H9 (cell line): ENCODE measurements at regions not wholly inside any gene's neighbourhood (a gene's known extent, or its start where the extent isn't known, plus 50 kb on each side); places are given as distances from the start of the nearest gene placed in this dataset.

ENCODE experiments used
- DNase-seq: peaks from one replicate; pipeline ENCODE4 v3.0.0-alpha.2; 2017
- H2AFZ ChIP-seq: one replicate; pipeline ENCODE4 v1.6.1; 2013; ENCODE audit warnings: mild to moderate bottlenecking, low read length, control low read depth, moderate library complexity
- H2AK5ac ChIP-seq: 2 replicates; pipeline ENCODE4 v1.6.1; 2013; ENCODE audit warnings: low read length, control low read depth, mixed read lengths; ENCODE audit not compliant: insufficient read length
- H2BK120ac ChIP-seq: one replicate; pipeline ENCODE4 v1.6.1; 2013; ENCODE audit warnings: low read depth, mild to moderate bottlenecking, low read length, control low read depth, inconsistent platforms; ENCODE audit not compliant: poor library complexity, severe bottlenecking
- H2BK12ac ChIP-seq: 2 replicates; pipeline ENCODE4 v1.6.1; 2013; ENCODE audit warnings: low read length, control low read depth, mixed read lengths, low read depth; ENCODE audit not compliant: insufficient read length
- H2BK15ac ChIP-seq: 2 replicates; pipeline ENCODE4 v1.6.1; 2013; ENCODE audit warnings: low read depth, low read length, control low read depth
- H2BK20ac ChIP-seq: one replicate; pipeline ENCODE4 v1.6.1; 2013; ENCODE audit warnings: low read depth, mild to moderate bottlenecking, low read length, control low read depth, inconsistent platforms; ENCODE audit not compliant: poor library complexity, severe bottlenecking
- H2BK5ac ChIP-seq: 2 replicates; pipeline ENCODE4 v1.6.1; 2013; ENCODE audit warnings: low read length, control low read depth, mixed read lengths; ENCODE audit not compliant: insufficient read length
- H3K14ac ChIP-seq: 2 replicates; pipeline ENCODE4 v1.6.1; 2013; ENCODE audit warnings: low read length, control low read depth; ENCODE audit not compliant: insufficient read depth
- H3K18ac ChIP-seq: 2 replicates; pipeline ENCODE4 v1.6.1; 2013; ENCODE audit warnings: low read depth, mild to moderate bottlenecking, mixed read lengths, low read length, control low read depth; ENCODE audit not compliant: insufficient read length
- H3K23ac ChIP-seq: 2 replicates; pipeline ENCODE4 v1.6.1; 2013; ENCODE audit warnings: low read length, control low read depth, mixed read lengths, low read depth; ENCODE audit not compliant: insufficient read length
- H3K23me2 ChIP-seq: 2 replicates; pipeline ENCODE4 v1.6.1; 2013; ENCODE audit warnings: low read depth, mild to moderate bottlenecking, mixed read lengths, low read length, control low read depth; ENCODE audit not compliant: insufficient read length, poor library complexity, severe bottlenecking
- H3K27ac ChIP-seq: 2 replicates; pipeline ENCODE4 v1.5.1; 2013; ENCODE audit warnings: low read length, control low read depth, mixed read lengths, low read depth; ENCODE audit not compliant: insufficient read length
- H3K27me3 ChIP-seq: 2 replicates; pipeline ENCODE4 v1.6.1; 2013; ENCODE audit warnings: low read length, control low read depth, inconsistent platforms; ENCODE audit not compliant: insufficient read depth
- H3K4ac ChIP-seq: 2 replicates; pipeline ENCODE4 v1.6.1; 2013; ENCODE audit warnings: low read depth, mild to moderate bottlenecking, control low read depth, inconsistent platforms, low read length, moderate library complexity
- H3K4me1 ChIP-seq: 2 replicates; pipeline ENCODE4 v1.6.1; 2013; ENCODE audit warnings: low read length, control low read depth, inconsistent platforms; ENCODE audit not compliant: insufficient read depth
- H3K4me2 ChIP-seq: 2 replicates; pipeline ENCODE4 v1.6.1; 2013; ENCODE audit warnings: low read length, control low read depth, mixed read lengths; ENCODE audit not compliant: insufficient read length, insufficient read depth
- H3K56ac ChIP-seq: 2 replicates; pipeline ENCODE4 v1.6.1; 2013; ENCODE audit warnings: low read depth, mild to moderate bottlenecking, mixed read lengths, low read length, control low read depth; ENCODE audit not compliant: insufficient read length
- H3K79me1 ChIP-seq: 2 replicates; pipeline ENCODE4 v1.6.1; 2013; ENCODE audit warnings: low read depth, mild to moderate bottlenecking, moderate library complexity, low read length, control low read depth, inconsistent platforms; ENCODE audit not compliant: insufficient read depth, poor library complexity, severe bottlenecking
- H3K79me2 ChIP-seq: 2 replicates; pipeline ENCODE4 v1.6.1; 2013; ENCODE audit warnings: low read length, control low read depth, inconsistent platforms; ENCODE audit not compliant: insufficient read depth
- H3K9ac ChIP-seq: 2 replicates; pipeline ENCODE4 v1.6.1; 2013; ENCODE audit warnings: low read length, control low read depth, mixed read lengths; ENCODE audit not compliant: insufficient read length; ENCODE audit errors: extremely low read depth
- H3K9me3 ChIP-seq: one replicate; pipeline ENCODE4 v1.6.1; 2013; ENCODE audit warnings: low read depth, low read length, inconsistent platforms; ENCODE audit not compliant: control insufficient read depth
- H3T11ph ChIP-seq: one replicate; pipeline ENCODE4 v1.6.1; 2013; ENCODE audit warnings: mild to moderate bottlenecking, low read length, control low read depth, inconsistent platforms
- H4K20me1 ChIP-seq: one replicate; pipeline ENCODE4 v1.6.1; 2013; ENCODE audit not compliant: control insufficient read depth, insufficient read length, insufficient read depth
- H4K5ac ChIP-seq: 2 replicates; pipeline ENCODE4 v1.6.1; 2013; ENCODE audit warnings: low read depth, mild to moderate bottlenecking, mixed read lengths, low read length, control low read depth; ENCODE audit not compliant: insufficient read length
- H4K8ac ChIP-seq: replicated peaks from 2 replicates; pipeline ENCODE4 v1.6.1; 2013; ENCODE audit warnings: low read length, control low read depth, mixed read lengths, low read depth; ENCODE audit not compliant: insufficient read length
- H4K91ac ChIP-seq: 2 replicates; pipeline ENCODE4 v1.6.1; 2013; ENCODE audit warnings: low read depth, mild to moderate bottlenecking, moderate library complexity, mixed read lengths, low read length, control low read depth; ENCODE audit not compliant: insufficient read length
- H3K27ac Mint-ChIP-seq, 3 experiments: 2 replicates in 2 of 3; 3 replicates in 1 of 3; pipeline ENCODE4 v1.8.0; 2020 to 2021; ENCODE audit warnings: mixed read lengths in 3 of 3, mild to moderate bottlenecking in 1 of 3, moderate library complexity in 1 of 3
- H3K27me3 Mint-ChIP-seq: 2 replicates; pipeline ENCODE4 v1.8.0; 2021; ENCODE audit warnings: low read depth, mild to moderate bottlenecking, moderate library complexity, mixed read lengths
- H3K36me3 Mint-ChIP-seq, 3 experiments: 2 replicates in 2 of 3; 3 replicates in 1 of 3; pipeline ENCODE4 v1.8.0; 2020 to 2021; ENCODE audit warnings: low read depth in 3 of 3, mixed read lengths in 3 of 3; ENCODE audit not compliant: insufficient read depth in 1 of 3
- H3K4me1 Mint-ChIP-seq, 2 experiments: 2 replicates each; pipeline ENCODE4 v1.8.0; 2020; ENCODE audit warnings: mixed read lengths in 2 of 2
- H3K4me3 Mint-ChIP-seq, 2 experiments: 2 replicates in 1 of 2; 3 replicates in 1 of 2; pipeline ENCODE4 v1.8.0; 2020 to 2021; ENCODE audit warnings: mild to moderate bottlenecking in 2 of 2, mixed read lengths in 2 of 2, moderate library complexity in 1 of 2
- H3K9me3 Mint-ChIP-seq, 2 experiments: 2 replicates in 1 of 2; 3 replicates in 1 of 2; pipeline ENCODE4 v1.8.0; 2020; ENCODE audit warnings: mild to moderate bottlenecking in 2 of 2, mixed read lengths in 2 of 2, moderate library complexity in 1 of 2
- CTCF ChIP-seq: fragments of 200-600 bp; sonication (generic); conservative IDR thresholded peaks from 3 replicates; pipeline ENCODE4 v1.8.0; 2021; ENCODE audit warnings: antibody characterized with exemption, mild to moderate bottlenecking
- WGBS: extraction: QIAGEN DNeasy Blood & Tissue Kit; methylation state at CpG from one replicate; pipeline ENCODE4 v1.1.7; 2013; ENCODE audit warnings: missing lambda C conversion rate, low lambda C conversion rate, mixed read lengths; ENCODE audit not compliant: insufficient read length; ENCODE audit errors: extremely low coverage; 5-methylcytosine and 5-hydroxymethylcytosine counted together

DNA sequence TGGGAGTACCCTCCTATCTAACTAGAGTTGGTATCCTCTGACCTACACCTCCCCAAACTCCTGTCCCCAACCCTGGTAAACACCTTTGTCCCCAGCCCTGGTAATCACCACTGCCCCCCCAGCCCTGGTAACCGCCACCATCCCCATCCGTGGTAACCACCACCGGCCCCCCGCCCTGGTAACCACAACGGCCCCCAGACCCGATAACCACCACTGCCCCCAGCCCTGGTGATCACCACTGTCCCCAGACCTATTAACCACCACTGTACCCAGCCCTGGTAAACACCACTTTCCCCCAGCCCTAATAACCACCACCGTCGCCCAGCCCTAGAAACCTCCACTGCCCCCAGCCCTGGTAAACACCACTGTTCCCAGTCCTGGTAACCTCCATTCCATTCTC lies 820.2 kb upstream of the SALL3 start:
- no peak overlapping the region for H3K18ac ChIP-seq
- H2BK5ac ChIP-seq = no peak overlapping the region
- no peaks in the 10 kb centered on the region for H3K27me3 ChIP-seq
- no peaks in the 10 kb centered on the region for H3K9me3 ChIP-seq
- H3K4me1 ChIP-seq = no peaks in the 10 kb centered on the region; the same call in 1 of the 2 replicates
- no peaks in the 10 kb centered on the region for H4K20me1 ChIP-seq
- no peaks in the 10 kb centered on the region for H3K79me1 ChIP-seq
- no peak overlapping the region for H4K8ac ChIP-seq
- H3K23ac ChIP-seq = no peak overlapping the region
- no peak overlapping the region for H2BK20ac ChIP-seq
- H3K56ac ChIP-seq = no peak overlapping the region
- no peak overlapping the region for H4K5ac ChIP-seq
- Mint-ChIP-seq H3K4me3 (no peak overlapping the region), H3K27ac (no peak overlapping the region), H3K36me3 (peaks cover 0 to 3% (median 0%) of the 10 kb centered on the region in 3 experiments; a peak in 2 of 7 replicates), H3K9me3 (peaks cover 3% of the 10 kb centered on the region in 2 experiments; a peak in 2 of 5 replicates), H3K27me3 (peaks cover 1% of the 10 kb centered on the region), H3K4me1 (peaks cover 10 to 12% of the 10 kb centered on the region in 2 experiments)
- no peak overlapping the region for H2BK120ac ChIP-seq
- H3K27ac ChIP-seq = no peak overlapping the region
- H3K9ac ChIP-seq = no peak overlapping the region
- H2BK12ac ChIP-seq = no peak overlapping the region
- H3K14ac ChIP-seq = no peak overlapping the region
- no peak for DNase-seq
- no peak overlapping the region for H3T11ph ChIP-seq
- no peak overlapping the region for H3K4me2 ChIP-seq
- H3K4ac ChIP-seq = no peak overlapping the region
- H3K23me2 ChIP-seq = no peaks in the 10 kb centered on the region
- no peak overlapping the region for H2BK15ac ChIP-seq
- no peak overlapping the region for H2AFZ ChIP-seq
- no peak overlapping the region for H4K91ac ChIP-seq
- H3K79me2 ChIP-seq = no peaks in the 10 kb centered on the region
- WGBS = no CpG with 5 or more reads among the region's 8 CpGs
- TF ChIP-seq CTCF = no peak
- H2AK5ac ChIP-seq = no peak overlapping the region
